GM23338 (cell line): ENCODE measurements at regions not wholly inside any gene's neighbourhood (a gene's known extent, or its start where the extent isn't known, plus 50 kb on each side); places are given as distances from the start of the nearest gene placed in this dataset.

ENCODE experiments used
- ATAC-seq: fragments of 200-7000 bp; cut with Tn5 transposase; 3 replicates; pipeline ENCODE4 v1.9.1; 2020
- DNase-seq: peaks from one replicate; pipeline ENCODE4 v3.0.0-alpha.2; 2015; ENCODE audit warnings: low spot score
- H2AFZ ChIP-seq: fragments of 200-600 bp; sonication (generic); 2 replicates; pipeline ENCODE4 v1.8.0; 2016; ENCODE audit warnings: antibody characterized with exemption, mild to moderate bottlenecking, moderate library complexity
- H3F3A ChIP-seq: fragments of 200-600 bp; sonication (generic); replicated peaks from 2 replicates; pipeline ENCODE4 v1.8.0; 2017; ENCODE audit warnings: antibody characterized with exemption, mixed run types, low read depth
- H3K27ac ChIP-seq: fragments of 200-600 bp; sonication (generic); 2 replicates; pipeline ENCODE4 v1.6.1; 2016; ENCODE audit warnings: low read depth
- H3K27me3 ChIP-seq: fragments of 200-600 bp; sonication (generic); 2 replicates; pipeline ENCODE4 v1.8.0; 2016; ENCODE audit warnings: mild to moderate bottlenecking, mixed run types, moderate library complexity; ENCODE audit not compliant: insufficient read depth
- H3K36me3 ChIP-seq: fragments of 200-600 bp; sonication (generic); 2 replicates; pipeline ENCODE4 v1.8.0; 2016; ENCODE audit warnings: mild to moderate bottlenecking; ENCODE audit not compliant: insufficient read depth
- H3K4me1 ChIP-seq: fragments of 200-600 bp; sonication (generic); 2 replicates; pipeline ENCODE4 v1.8.0; 2016; ENCODE audit warnings: mild to moderate bottlenecking, moderate library complexity; ENCODE audit not compliant: insufficient read depth
- H3K4me2 ChIP-seq: fragments of 200-600 bp; sonication (generic); 2 replicates; pipeline ENCODE4 v1.7.1; 2017; ENCODE audit warnings: mixed run types
- H3K4me3 ChIP-seq: fragments of 200-600 bp; sonication (generic); 2 replicates; pipeline ENCODE4 v1.6.1; 2016; ENCODE audit warnings: mixed run types
- H3K79me2 ChIP-seq: fragments of 200-600 bp; sonication (generic); replicated peaks from 2 replicates; pipeline ENCODE4 v1.8.0; 2017; ENCODE audit warnings: mild to moderate bottlenecking; ENCODE audit not compliant: insufficient read depth
- H3K9me2 ChIP-seq: fragments of 200-600 bp; sonication (generic); 2 replicates; pipeline ENCODE4 v1.8.0; 2017; ENCODE audit not compliant: insufficient read depth
- H4K20me1 ChIP-seq: fragments of 200-600 bp; sonication (generic); replicated peaks from 2 replicates; pipeline ENCODE4 v1.8.0; 2017; ENCODE audit warnings: mild to moderate bottlenecking; ENCODE audit not compliant: insufficient read depth
- H3K27ac Mint-ChIP-seq: 2 replicates; pipeline ENCODE4 v1.8.0; 2020; ENCODE audit warnings: inconsistent platforms, mild to moderate bottlenecking, moderate library complexity, mixed read lengths
- H3K27me3 Mint-ChIP-seq: 3 replicates; pipeline ENCODE4 v1.8.0; 2022; ENCODE audit warnings: low read depth, mild to moderate bottlenecking, moderate library complexity, mixed read lengths, inconsistent platforms; ENCODE audit not compliant: insufficient read depth, poor library complexity
- H3K36me3 Mint-ChIP-seq: 3 replicates; pipeline ENCODE4 v1.8.0; 2021; ENCODE audit warnings: low read depth, mild to moderate bottlenecking, inconsistent platforms, moderate library complexity, mixed read lengths
- H3K4me1 Mint-ChIP-seq: 3 replicates; pipeline ENCODE4 v1.8.0; 2020; ENCODE audit warnings: mild to moderate bottlenecking, inconsistent platforms, mixed read lengths
- H3K4me3 Mint-ChIP-seq: 3 replicates; pipeline ENCODE4 v1.8.0; 2021; ENCODE audit warnings: moderate library complexity, mild to moderate bottlenecking, inconsistent platforms, mixed read lengths
- H3K9me3 Mint-ChIP-seq: 3 replicates; pipeline ENCODE4 v1.8.0; 2020; ENCODE audit warnings: moderate library complexity, mild to moderate bottlenecking, inconsistent platforms, mixed read lengths
- CREB1 ChIP-seq: fragments of 250-450 bp; sonication (Bioruptor Pico); IDR thresholded peaks from 2 replicates; pipeline ENCODE4 v1.5.0; 2020; ENCODE audit warnings: low read depth, mild to moderate bottlenecking, moderate library complexity
- EZH2 ChIP-seq: fragments of 200-600 bp; sonication (generic); IDR thresholded peaks from one replicate; pipeline ENCODE4 v1.8.0; 2017; ENCODE audit warnings: antibody characterized with exemption, mild to moderate bottlenecking, low read depth; ENCODE audit not compliant: unreplicated experiment
- EZH2phosphoT487 ChIP-seq: fragments of 200-600 bp; sonication (generic); IDR thresholded peaks from one replicate; pipeline ENCODE4 v1.8.1; 2018; ENCODE audit warnings: antibody characterized with exemption; ENCODE audit not compliant: unreplicated experiment
- JUNB ChIP-seq: IDR thresholded peaks from one replicate; pipeline ENCODE4 v1.6.1; 2016; ENCODE audit warnings: antibody characterized with exemption; ENCODE audit not compliant: unreplicated experiment
- POLR2AphosphoS5 ChIP-seq: IDR thresholded peaks from 2 replicates; pipeline ENCODE4 v1.6.1; 2016; ENCODE audit warnings: antibody characterized with exemption, low read depth
- STAT1 ChIP-seq: IDR thresholded peaks from one replicate; pipeline ENCODE4 v1.6.1; 2016; ENCODE audit warnings: antibody characterized with exemption; ENCODE audit not compliant: unreplicated experiment
- ZNF114 ChIP-seq: fragments of 250-450 bp; sonication (Bioruptor Pico); IDR thresholded peaks from 2 replicates; pipeline ENCODE4 v1.5.0; 2020; ENCODE audit warnings: mild to moderate bottlenecking, moderate library complexity
- ZNF331 ChIP-seq: fragments of 250-450 bp; sonication (Bioruptor Pico); IDR thresholded peaks from 2 replicates; pipeline ENCODE4 v1.5.0; 2020; ENCODE audit warnings: low read depth, mild to moderate bottlenecking, moderate library complexity
- TF ChIP-seq, protein P1 (sequence below): fragments of 250-450 bp; sonication (Bioruptor Pico); IDR thresholded peaks from 2 replicates; pipeline ENCODE4 v1.5.0; 2020; ENCODE audit warnings: mild to moderate bottlenecking, moderate library complexity

DNA sequence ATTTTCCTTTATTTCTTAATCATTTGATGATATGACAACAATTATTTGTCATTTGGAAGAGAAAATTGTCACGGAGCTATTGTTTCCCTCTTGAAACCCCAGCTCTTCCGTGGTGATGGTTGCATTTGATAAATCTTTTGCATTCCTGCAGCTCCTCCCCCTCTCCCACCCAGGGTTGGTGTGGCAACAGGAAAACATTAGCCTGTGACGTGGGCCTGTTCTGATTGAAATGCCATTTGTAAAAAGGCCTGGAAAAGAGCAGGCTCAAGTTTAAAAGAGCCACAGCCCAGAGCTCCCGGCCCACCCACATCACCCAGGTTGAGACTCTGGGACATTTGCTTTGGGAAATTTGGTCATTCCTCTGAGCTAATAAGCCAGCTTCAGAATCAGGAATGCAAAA lies 282.5 kb downstream of the RPLP1 start (continued):
- TF ChIP-seq, protein P1, sequence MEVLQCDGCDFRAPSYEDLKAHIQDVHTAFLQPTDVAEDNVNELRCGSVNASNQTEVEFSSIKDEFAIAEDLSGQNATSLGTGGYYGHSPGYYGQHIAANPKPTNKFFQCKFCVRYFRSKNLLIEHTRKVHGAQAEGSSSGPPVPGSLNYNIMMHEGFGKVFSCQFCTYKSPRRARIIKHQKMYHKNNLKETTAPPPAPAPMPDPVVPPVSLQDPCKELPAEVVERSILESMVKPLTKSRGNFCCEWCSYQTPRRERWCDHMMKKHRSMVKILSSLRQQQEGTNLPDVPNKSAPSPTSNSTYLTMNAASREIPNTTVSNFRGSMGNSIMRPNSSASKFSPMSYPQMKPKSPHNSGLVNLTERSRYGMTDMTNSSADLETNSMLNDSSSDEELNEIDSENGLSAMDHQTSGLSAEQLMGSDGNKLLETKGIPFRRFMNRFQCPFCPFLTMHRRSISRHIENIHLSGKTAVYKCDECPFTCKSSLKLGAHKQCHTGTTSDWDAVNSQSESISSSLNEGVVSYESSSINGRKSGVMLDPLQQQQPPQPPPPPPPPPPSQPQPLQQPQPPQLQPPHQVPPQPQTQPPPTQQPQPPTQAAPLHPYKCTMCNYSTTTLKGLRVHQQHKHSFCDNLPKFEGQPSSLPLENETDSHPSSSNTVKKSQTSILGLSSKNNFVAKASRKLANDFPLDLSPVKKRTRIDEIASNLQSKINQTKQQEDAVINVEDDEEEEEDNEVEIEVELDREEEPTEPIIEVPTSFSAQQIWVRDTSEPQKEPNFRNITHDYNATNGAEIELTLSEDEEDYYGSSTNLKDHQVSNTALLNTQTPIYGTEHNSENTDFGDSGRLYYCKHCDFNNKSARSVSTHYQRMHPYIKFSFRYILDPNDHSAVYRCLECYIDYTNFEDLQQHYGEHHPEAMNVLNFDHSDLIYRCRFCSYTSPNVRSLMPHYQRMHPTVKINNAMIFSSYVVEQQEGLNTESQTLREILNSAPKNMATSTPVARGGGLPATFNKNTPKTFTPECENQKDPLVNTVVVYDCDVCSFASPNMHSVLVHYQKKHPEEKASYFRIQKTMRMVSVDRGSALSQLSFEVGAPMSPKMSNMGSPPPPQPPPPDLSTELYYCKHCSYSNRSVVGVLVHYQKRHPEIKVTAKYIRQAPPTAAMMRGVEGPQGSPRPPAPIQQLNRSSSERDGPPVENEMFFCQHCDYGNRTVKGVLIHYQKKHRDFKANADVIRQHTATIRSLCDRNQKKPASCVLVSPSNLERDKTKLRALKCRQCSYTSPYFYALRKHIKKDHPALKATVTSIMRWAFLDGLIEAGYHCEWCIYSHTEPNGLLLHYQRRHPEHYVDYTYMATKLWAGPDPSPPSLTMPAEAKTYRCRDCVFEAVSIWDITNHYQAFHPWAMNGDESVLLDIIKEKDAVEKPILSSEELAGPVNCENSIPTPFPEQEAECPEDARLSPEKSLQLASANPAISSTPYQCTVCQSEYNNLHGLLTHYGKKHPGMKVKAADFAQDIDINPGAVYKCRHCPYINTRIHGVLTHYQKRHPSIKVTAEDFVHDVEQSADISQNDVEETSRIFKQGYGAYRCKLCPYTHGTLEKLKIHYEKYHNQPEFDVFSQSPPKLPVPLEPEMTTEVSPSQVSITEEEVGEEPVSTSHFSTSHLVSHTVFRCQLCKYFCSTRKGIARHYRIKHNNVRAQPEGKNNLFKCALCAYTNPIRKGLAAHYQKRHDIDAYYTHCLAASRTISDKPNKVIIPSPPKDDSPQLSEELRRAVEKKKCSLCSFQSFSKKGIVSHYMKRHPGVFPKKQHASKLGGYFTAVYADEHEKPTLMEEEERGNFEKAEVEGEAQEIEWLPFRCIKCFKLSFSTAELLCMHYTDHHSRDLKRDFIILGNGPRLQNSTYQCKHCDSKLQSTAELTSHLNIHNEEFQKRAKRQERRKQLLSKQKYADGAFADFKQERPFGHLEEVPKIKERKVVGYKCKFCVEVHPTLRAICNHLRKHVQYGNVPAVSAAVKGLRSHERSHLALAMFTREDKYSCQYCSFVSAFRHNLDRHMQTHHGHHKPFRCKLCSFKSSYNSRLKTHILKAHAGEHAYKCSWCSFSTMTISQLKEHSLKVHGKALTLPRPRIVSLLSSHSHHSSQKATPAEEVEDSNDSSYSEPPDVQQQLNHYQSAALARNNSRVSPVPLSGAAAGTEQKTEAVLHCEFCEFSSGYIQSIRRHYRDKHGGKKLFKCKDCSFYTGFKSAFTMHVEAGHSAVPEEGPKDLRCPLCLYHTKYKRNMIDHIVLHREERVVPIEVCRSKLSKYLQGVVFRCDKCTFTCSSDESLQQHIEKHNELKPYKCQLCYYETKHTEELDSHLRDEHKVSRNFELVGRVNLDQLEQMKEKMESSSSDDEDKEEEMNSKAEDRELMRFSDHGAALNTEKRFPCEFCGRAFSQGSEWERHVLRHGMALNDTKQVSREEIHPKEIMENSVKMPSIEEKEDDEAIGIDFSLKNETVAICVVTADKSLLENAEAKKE = no peak
- TF ChIP-seq POLR2AphosphoS5 (no peak), EZH2 (no peak), JUNB (no peak), STAT1 (no peak), ZNF331 (CRISPR knock-in tag) (no peak)

DNA sequence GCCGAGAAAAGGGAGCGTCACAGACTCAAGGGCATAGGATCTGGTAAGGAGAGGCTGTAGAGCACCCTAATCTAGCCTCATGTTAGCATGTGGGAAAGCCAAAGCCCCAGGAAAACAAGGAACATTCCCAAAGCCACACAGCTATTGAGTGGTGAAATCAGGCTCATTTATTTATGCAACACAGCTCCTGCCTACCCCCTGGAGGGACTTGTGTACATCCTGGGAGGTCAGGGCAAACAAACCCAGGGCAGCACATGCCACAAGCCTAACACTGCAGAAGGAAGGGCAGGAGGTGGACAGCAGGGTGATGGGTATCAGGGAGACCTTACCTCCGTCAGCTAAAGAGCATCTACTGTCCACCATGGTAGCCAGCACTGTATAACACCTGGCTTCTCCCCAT lies 283.5 kb downstream of the RPLP1 start:
- Mint-ChIP-seq H3K4me1 (peaks cover 18% of the 10 kb centered on the region), H3K36me3 (no peaks in the 10 kb centered on the region), H3K27me3 (peaks cover 4% of the 10 kb centered on the region), H3K27ac (no peak overlapping the region), H3K9me3 (peaks cover 15% of the 10 kb centered on the region), H3K4me3 (no peak overlapping the region; the same call in 2 of the 3 replicates)
- no peak overlapping the region for H3K4me2 ChIP-seq
- H3K27ac ChIP-seq = no peak overlapping the region
- no peaks in the 10 kb centered on the region for H3F3A ChIP-seq
- ATAC-seq = no peak
- no peaks in the 10 kb centered on the region for H3K79me2 ChIP-seq
- no peaks in the 10 kb centered on the region for H4K20me1 ChIP-seq
- H3K36me3 ChIP-seq = no peaks in the 10 kb centered on the region
- no peaks in the 10 kb centered on the region for H3K27me3 ChIP-seq
- no peaks in the 10 kb centered on the region for H3K9me2 ChIP-seq
- DNase-seq = no peak
- H3K4me3 ChIP-seq = no peak overlapping the region
- H3K4me1 ChIP-seq = peaks cover 19% of the 10 kb centered on the region
- no peak overlapping the region for H2AFZ ChIP-seq
- TF ChIP-seq JUNB (no peak), EZH2phosphoT487 (no peak), ZNF114 (CRISPR knock-in tag) (no peak), CREB1 (no peak), STAT1 (no peak), ZNF331 (CRISPR knock-in tag) (no peak), EZH2 (no peak), POLR2AphosphoS5 (no peak)
- TF ChIP-seq, protein P1 = no peak
